ENCODE measurements at regions not wholly inside any gene's neighbourhood (a gene's known extent, or its start where the extent isn't known, plus 50 kb on each side); places are given as distances from the start of the nearest gene placed in this dataset.

- DNase-seq (ENCODE audit: low spot score) = no peak
These were observed 89.0 kb upstream of the PIK3CG start for GRCh38 chr7:106775975-106776607.

- no peak for DNase-seq (ENCODE audit: low spot score)
These were observed 88.3 kb upstream of the PIK3CG start for GRCh38 chr7:106776618-106777347.

GRCh38 chr7:106777674-106778299 is 87.3 kb upstream of the PIK3CG start:
- no peak for DNase-seq (ENCODE audit: low spot score)

GRCh38 chr7:106778656-106779250 is 86.3 kb upstream of the PIK3CG start:
- DNase-seq (ENCODE audit: low spot score) = no peak

- DNase-seq (ENCODE audit: low spot score) = no peak
These were observed 85.2 kb upstream of the PIK3CG start for GRCh38 chr7:106779877-106780276.

- no peak for DNase-seq (ENCODE audit: low spot score)
These were observed 84.1 kb upstream of the PIK3CG start for GRCh38 chr7:106781007-106781406.

- DNase-seq (ENCODE audit: low spot score) = no peak
These were observed 83.1 kb upstream of the PIK3CG start for GRCh38 chr7:106781828-106782544.

- DNase-seq (ENCODE audit: low spot score) = no peak
These were observed 81.8 kb upstream of the PIK3CG start for GRCh38 chr7:106783286-106783685.

GRCh38 chr7:106788637-106789036 is 76.4 kb upstream of the PIK3CG start:
- DNase-seq (ENCODE audit: low spot score) = no peak

GRCh38 chr7:106791526-106791925 is 73.6 kb upstream of the PIK3CG start:
- DNase-seq (ENCODE audit: low spot score) = no peak

GRCh38 chr7:106792233-106792926 is 72.7 kb upstream of the PIK3CG start:
- DNase-seq (ENCODE audit: low spot score) = no peak

- DNase-seq (ENCODE audit: low spot score) = no peak
These were observed 71.8 kb upstream of the PIK3CG start for GRCh38 chr7:106793015-106793975.

GRCh38 chr7:106794276-106795083 is 70.6 kb upstream of the PIK3CG start:
- DNase-seq (ENCODE audit: low spot score) = no peak

- no peak for DNase-seq (ENCODE audit: low spot score)
These were observed 69.8 kb upstream of the PIK3CG start for GRCh38 chr7:106795084-106795876.

- no peak for DNase-seq (ENCODE audit: low spot score)
These were observed 69.2 kb upstream of the PIK3CG start for GRCh38 chr7:106795877-106796231.

GRCh38 chr7:106797937-106798336 is 67.1 kb upstream of the PIK3CG start:
- no peak for DNase-seq (ENCODE audit: low spot score)

- DNase-seq (ENCODE audit: low spot score) = no peak
These were observed 62.5 kb upstream of the PIK3CG start for GRCh38 chr7:106802589-106802988.

GRCh38 chr7:106806556-106806955 is 58.5 kb upstream of the PIK3CG start:
- DNase-seq (ENCODE audit: low spot score) = no peak

GRCh38 chr7:106807474-106807873 is 57.6 kb upstream of the PIK3CG start:
- DNase-seq (ENCODE audit: low spot score) = no peak
